ENCODE measurements at regions not wholly inside any gene's neighbourhood (a gene's known extent, or its start where the extent isn't known, plus 50 kb on each side); places are given as distances from the start of the nearest gene placed in this dataset.

- TF ChIP-seq EZH2phosphoT487 (IDR thresholded peaks at IDR 0.05; ENCODE audit: borderline replicate concordance) (no peak), CTCF (conservative IDR thresholded peaks at IDR 0.05; ENCODE audit: low read length) (no peak)
- no peaks in the 10 kb centered on the region for H3K27me3 ChIP-seq (ENCODE audit: insufficient read depth, low read length, poor library complexity, severe bottlenecking)
- H3K36me3 ChIP-seq (ENCODE audit: insufficient read depth, low read length), result no peaks in the 10 kb centered on the region
- H3K9ac ChIP-seq (ENCODE audit: low read depth, low read length, poor library complexity, severe bottlenecking), result no peak overlapping the region
- H2AFZ ChIP-seq (ENCODE audit: low read length), result no peak overlapping the region
- H3K9me2 ChIP-seq (replicated peaks; ENCODE audit: low read depth, low read length), result no peaks in the 10 kb centered on the region
- H3K79me2 ChIP-seq (ENCODE audit: insufficient read depth, low read length), result no peaks in the 10 kb centered on the region
- H3K4me2 ChIP-seq (ENCODE audit: low read depth, low read length, poor library complexity, severe bottlenecking), result no peak overlapping the region
- no peaks in the 10 kb centered on the region for H3K4me1 ChIP-seq (ENCODE audit: insufficient read depth, low read length, poor library complexity, severe bottlenecking)
- no peak overlapping the region for H3K4me3 ChIP-seq (ENCODE audit: low read length, poor library complexity, severe bottlenecking)
- H4K20me1 ChIP-seq (ENCODE audit: insufficient read depth, low read length, poor library complexity, severe bottlenecking), result no peaks in the 10 kb centered on the region
- H3K9me3 ChIP-seq (ENCODE audit: insufficient read depth, low read depth, low read length), result no peaks in the 10 kb centered on the region
- no peaks in the 10 kb centered on the region for H3F3A ChIP-seq (ENCODE audit: low read depth)
Measured at GRCh38 chr4:19850909-19851308, 400.8 kb upstream of the SLIT2 start.

GRCh38 chr4:19844446-19844845, 407.3 kb upstream of the SLIT2 start:
- H3K4me2 ChIP-seq (ENCODE audit: low read depth, low read length, poor library complexity, severe bottlenecking), result no peak overlapping the region
- H3K36me3 ChIP-seq (ENCODE audit: insufficient read depth, low read length), result no peaks in the 10 kb centered on the region
- H3K9me3 ChIP-seq (ENCODE audit: insufficient read depth, low read depth, low read length), result no peaks in the 10 kb centered on the region
- no peaks in the 10 kb centered on the region for H3K4me1 ChIP-seq (ENCODE audit: insufficient read depth, low read length, poor library complexity, severe bottlenecking)
- no peaks in the 10 kb centered on the region for H4K20me1 ChIP-seq (ENCODE audit: insufficient read depth, low read length, poor library complexity, severe bottlenecking)
- H3K9ac ChIP-seq (ENCODE audit: low read depth, low read length, poor library complexity, severe bottlenecking), result no peak overlapping the region
- no peak for TF ChIP-seq CTCF (conservative IDR thresholded peaks at IDR 0.05; ENCODE audit: low read length)
- TF ChIP-seq EZH2phosphoT487 (IDR thresholded peaks at IDR 0.05; ENCODE audit: borderline replicate concordance), result no peak
- no peaks in the 10 kb centered on the region for H3F3A ChIP-seq (ENCODE audit: low read depth)
- no peak overlapping the region for H2AFZ ChIP-seq (ENCODE audit: low read length)
- H3K4me3 ChIP-seq (ENCODE audit: low read length, poor library complexity, severe bottlenecking), result no peak overlapping the region
- no peaks in the 10 kb centered on the region for H3K27me3 ChIP-seq (ENCODE audit: insufficient read depth, low read length, poor library complexity, severe bottlenecking)
- H3K9me2 ChIP-seq (replicated peaks; ENCODE audit: low read depth, low read length), result no peaks in the 10 kb centered on the region
- no peaks in the 10 kb centered on the region for H3K79me2 ChIP-seq (ENCODE audit: insufficient read depth, low read length)

DNA sequence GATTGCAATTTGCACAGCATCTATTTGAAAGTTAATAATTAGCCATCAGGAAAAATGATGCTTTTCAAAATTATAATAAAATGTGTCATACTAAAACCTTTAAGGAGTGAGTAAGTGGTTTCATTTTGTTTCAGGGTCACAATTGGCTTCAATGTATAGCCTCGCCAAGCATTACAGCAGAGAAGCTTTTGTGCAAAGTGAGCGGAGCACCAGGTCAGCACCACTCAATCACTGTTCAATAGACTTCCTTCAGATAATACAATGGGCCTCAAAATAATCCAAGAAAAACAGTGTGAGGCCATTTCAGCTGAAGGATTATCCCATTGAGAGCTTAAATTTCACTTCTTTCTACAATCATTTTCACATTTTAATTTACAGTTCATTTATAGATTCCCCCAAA, 409.2 kb upstream of the SLIT2 start:
- Histone ChIP-seq H3K4me3 (ENCODE audit: low read length, poor library complexity, severe bottlenecking) (no peak overlapping the region), H3K79me2 (ENCODE audit: insufficient read depth, low read length) (no peaks in the 10 kb centered on the region), H4K20me1 (ENCODE audit: insufficient read depth, low read length, poor library complexity, severe bottlenecking) (no peaks in the 10 kb centered on the region), H3K9me3 (ENCODE audit: insufficient read depth, low read depth, low read length) (no peaks in the 10 kb centered on the region), H3K9me2 (replicated peaks; ENCODE audit: low read depth, low read length) (no peaks in the 10 kb centered on the region), H3K27me3 (ENCODE audit: insufficient read depth, low read length, poor library complexity, severe bottlenecking) (no peaks in the 10 kb centered on the region), H3K4me1 (ENCODE audit: insufficient read depth, low read length, poor library complexity, severe bottlenecking) (no peaks in the 10 kb centered on the region), H3K9ac (ENCODE audit: low read depth, low read length, poor library complexity, severe bottlenecking) (no peak overlapping the region), H3K36me3 (ENCODE audit: insufficient read depth, low read length) (no peaks in the 10 kb centered on the region), H2AFZ (ENCODE audit: low read length) (no peak overlapping the region), H3K4me2 (ENCODE audit: low read depth, low read length, poor library complexity, severe bottlenecking) (no peak overlapping the region), H3F3A (ENCODE audit: low read depth) (no peaks in the 10 kb centered on the region)
- TF ChIP-seq EZH2phosphoT487 (IDR thresholded peaks at IDR 0.05; ENCODE audit: borderline replicate concordance) (no peak), CTCF (conservative IDR thresholded peaks at IDR 0.05; ENCODE audit: low read length) (no peak)

Data from Loucy (cell line).